WERI-Rb-1 (cell line): ENCODE measurements at regions not wholly inside any gene's neighbourhood (a gene's known extent, or its start where the extent isn't known, plus 50 kb on each side); places are given as distances from the start of the nearest gene placed in this dataset.
"Not testable (repeated sequence)": the region's sequence is repeated elsewhere in the genome, so short reads cannot be mapped to it uniquely, and the experiment has no call there.

Experiments used
- DNase-seq: peaks from one replicate; pipeline ENCODE4 v3.0.0-alpha.2; 2020
- H3K27ac ChIP-seq: fragments of 250-450 bp; sonication (Bioruptor Pico); 2 replicates; pipeline ENCODE4 v1.5.1; 2020; ENCODE audit warnings: mild to moderate bottlenecking, moderate library complexity
- H3K27me3 ChIP-seq: fragments of 250-450 bp; sonication (Bioruptor Pico); 2 replicates; pipeline ENCODE4 v1.5.1; 2021; ENCODE audit warnings: mild to moderate bottlenecking, low read depth, moderate library complexity; ENCODE audit not compliant: insufficient read depth, severe bottlenecking
- H3K36me3 ChIP-seq: fragments of 250-450 bp; sonication (Bioruptor Pico); 2 replicates; pipeline ENCODE4 v1.5.1; 2020; ENCODE audit warnings: mild to moderate bottlenecking, moderate library complexity
- H3K4me3 ChIP-seq: 2 replicates; pipeline ENCODE4 v1.5.1; 2011; ENCODE audit warnings: low read depth, mild to moderate bottlenecking, control low read depth, low read length
- H3K9me3 ChIP-seq: fragments of 250-450 bp; sonication (Bioruptor Pico); 2 replicates; pipeline ENCODE4 v1.5.1; 2021; ENCODE audit warnings: mild to moderate bottlenecking, moderate library complexity; ENCODE audit not compliant: severe bottlenecking
- CTCF ChIP-seq: IDR thresholded peaks from 2 replicates; pipeline ENCODE4 v1.5.1; 2011; ENCODE audit warnings: low read depth, mild to moderate bottlenecking, control low read depth, inconsistent platforms, low read length

- Histone ChIP-seq H3K27ac (no peak overlapping the region), H3K9me3 (no peaks in the 10 kb centered on the region), H3K27me3 (no peaks in the 10 kb centered on the region), H3K4me3 (no peak overlapping the region), H3K36me3 (no peaks in the 10 kb centered on the region)
- no peak for DNase-seq
- TF ChIP-seq CTCF, result no peak
Measured at GRCh38 chr3:70635301-70635700, 322.9 kb upstream of the MDFIC2 start.

- Histone ChIP-seq H3K36me3 (no peaks in the 10 kb centered on the region), H3K9me3 (no peaks in the 10 kb centered on the region), H3K27me3 (no peaks in the 10 kb centered on the region), H3K4me3 (no peak overlapping the region), H3K27ac (no peak overlapping the region)
- no peak for TF ChIP-seq CTCF
- DNase-seq, result no peak
Measured at GRCh38 chr3:70631716-70632307, 319.4 kb upstream of the MDFIC2 start.

GRCh38 chr3:70621451-70621850, 309.0 kb upstream of the MDFIC2 start:
- H3K36me3 ChIP-seq, result no peaks in the 10 kb centered on the region
- H3K9me3 ChIP-seq, result no peaks in the 10 kb centered on the region
- H3K4me3 ChIP-seq, result no peak overlapping the region
- no peak for DNase-seq
- peaks cover 6% of the 10 kb centered on the region for H3K27me3 ChIP-seq
- no peak for TF ChIP-seq CTCF
- no peak overlapping the region for H3K27ac ChIP-seq

GRCh38 chr3:70620956-70621355, 308.5 kb upstream of the MDFIC2 start:
- Histone ChIP-seq H3K27ac (no peak overlapping the region), H3K9me3 (no peaks in the 10 kb centered on the region), H3K27me3 (peaks cover 6% of the 10 kb centered on the region), H3K4me3 (no peak overlapping the region), H3K36me3 (no peaks in the 10 kb centered on the region)
- no peak for TF ChIP-seq CTCF
- DNase-seq, result no peak

- no peaks in the 10 kb centered on the region for H3K9me3 ChIP-seq
- H3K36me3 ChIP-seq, result no peaks in the 10 kb centered on the region
- DNase-seq, result no peak
- H3K4me3 ChIP-seq, result no peak overlapping the region
- H3K27me3 ChIP-seq, result peaks cover 6% of the 10 kb centered on the region
- TF ChIP-seq CTCF, result no peak
- no peak overlapping the region for H3K27ac ChIP-seq
Measured at GRCh38 chr3:70620367-70620766, 307.9 kb upstream of the MDFIC2 start.

- H3K36me3 ChIP-seq, result no peaks in the 10 kb centered on the region
- no peak for TF ChIP-seq CTCF
- H3K9me3 ChIP-seq, result no peaks in the 10 kb centered on the region
- H3K27me3 ChIP-seq, result no peaks in the 10 kb centered on the region
- H3K27ac ChIP-seq, result no peak overlapping the region
- no peak overlapping the region for H3K4me3 ChIP-seq
- no peak for DNase-seq
Measured at GRCh38 chr3:70618151-70618550, 305.7 kb upstream of the MDFIC2 start.

- H3K36me3 ChIP-seq, H3K27ac ChIP-seq, H3K9me3 ChIP-seq, H3K4me3 ChIP-seq, DNase-seq, H3K27me3 ChIP-seq: not testable (repeated sequence)
Measured at GRCh38 chr3:70617349-70617748, 304.9 kb upstream of the MDFIC2 start.
